NCI-H1092 (cell line): ENCODE measurements at regions not wholly inside any gene's neighbourhood (a gene's known extent, or its start where the extent isn't known, plus 50 kb on each side); places are given as distances from the start of the nearest gene placed in this dataset.
"Not testable (repeated sequence)": the region's sequence is repeated elsewhere in the genome, so short reads cannot be mapped to it uniquely, and the experiment has no call there.

Experiments
- DNase-seq: peaks from one replicate; lab custom pipeline; 2025; lab: John Stamatoyannopoulos, UW

DNA sequence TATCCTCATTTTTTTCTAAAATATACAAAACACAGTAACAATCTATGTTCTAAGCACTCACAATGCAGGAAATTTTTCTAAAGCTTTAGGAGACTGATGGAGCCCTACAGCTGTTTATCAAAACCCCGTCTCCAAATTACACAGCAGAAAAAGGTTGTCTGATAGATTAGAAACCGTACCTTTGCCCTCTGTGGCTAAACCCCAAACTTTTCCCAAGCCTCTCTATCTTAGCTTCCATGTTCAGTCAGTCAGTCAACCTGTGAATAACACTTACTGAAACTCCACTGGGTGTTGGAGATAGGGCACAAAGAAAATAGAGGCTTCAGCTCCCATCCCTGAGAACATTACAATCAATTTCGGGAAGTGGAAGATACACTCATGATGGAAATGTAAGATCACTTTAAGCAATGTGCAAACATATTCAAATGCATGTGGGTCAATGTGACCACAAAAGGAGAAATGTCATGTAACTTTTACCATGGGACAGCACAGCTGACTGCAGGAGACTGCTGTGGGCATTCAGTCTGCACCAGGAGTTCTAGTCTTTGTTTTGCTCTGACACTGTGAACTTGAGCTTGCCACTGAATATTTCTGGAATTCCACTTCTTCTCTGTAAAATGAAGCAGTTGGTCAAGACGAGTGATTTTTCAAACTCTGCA lies 279.5 kb upstream of the PIK3R1 start:
- DNase-seq: no peak

DNA sequence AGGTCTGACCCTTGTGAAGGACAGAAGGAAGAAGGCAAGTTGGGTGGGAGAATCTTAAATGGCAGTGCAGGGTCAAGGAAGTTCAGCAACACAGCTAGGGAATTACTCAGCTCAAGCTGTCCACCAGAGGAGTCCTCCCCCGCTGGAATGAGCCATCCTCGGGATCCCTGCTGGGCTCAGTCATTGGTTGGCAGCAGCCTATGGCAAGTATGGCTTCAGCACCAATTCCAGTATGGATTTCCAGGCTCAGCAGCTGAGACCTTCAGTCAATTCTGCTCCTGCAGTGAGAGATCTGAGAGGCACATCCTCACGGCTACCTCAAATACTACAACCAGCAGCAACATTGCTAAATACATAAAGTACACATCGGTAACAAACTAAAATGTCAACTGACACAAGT lies 280.6 kb upstream of the PIK3R1 start:
- no peak for DNase-seq

DNA sequence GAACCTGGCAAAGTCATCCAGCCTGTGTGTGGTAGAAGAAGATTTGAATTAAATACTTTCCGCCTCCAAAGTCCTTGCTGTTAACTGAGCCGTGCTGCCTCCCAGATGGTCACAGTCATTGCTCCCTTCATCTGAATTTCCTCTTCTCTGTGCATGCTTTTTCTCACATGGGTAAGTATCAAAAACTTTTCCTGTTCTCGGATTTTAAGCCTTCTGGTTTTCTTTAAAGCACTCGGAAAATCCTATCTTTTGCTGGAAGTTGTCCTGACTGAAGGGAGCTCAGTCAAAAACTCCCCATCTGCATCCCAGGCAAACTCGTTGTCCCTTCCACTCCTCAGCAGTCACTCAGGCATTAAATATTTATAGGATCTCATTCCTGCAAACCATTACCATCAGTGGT lies 290.0 kb upstream of the PIK3R1 start:
- no peak for DNase-seq

DNA sequence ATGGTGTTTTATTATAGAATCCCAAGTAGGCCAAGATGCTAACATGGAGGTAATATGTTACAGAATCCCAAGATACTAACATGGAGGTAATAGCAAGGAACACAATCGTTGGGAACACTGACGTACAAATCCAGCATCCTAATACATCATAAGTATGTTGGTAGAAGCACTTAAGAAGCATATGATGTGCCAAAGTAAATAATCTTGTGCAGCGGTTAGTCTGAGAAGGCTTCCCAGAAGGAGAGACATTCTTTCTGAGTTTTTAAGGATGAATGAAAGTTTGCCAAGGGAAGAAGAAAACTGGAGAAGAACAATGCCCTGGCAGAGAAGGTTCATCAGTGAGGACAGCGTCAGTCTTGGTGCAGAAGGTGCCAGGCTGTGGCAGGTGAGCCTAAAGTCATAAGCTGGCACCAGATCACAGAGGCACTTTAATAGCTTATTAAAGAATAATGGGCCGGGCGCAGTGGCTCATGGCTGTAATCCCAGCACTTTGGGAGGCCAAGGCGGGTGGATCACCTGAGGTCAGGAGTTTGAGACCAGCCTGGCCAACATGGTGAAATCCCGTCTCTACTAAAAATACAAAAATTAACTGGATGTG lies 294.5 kb upstream of the PIK3R1 start:
- DNase-seq: no peak

DNA sequence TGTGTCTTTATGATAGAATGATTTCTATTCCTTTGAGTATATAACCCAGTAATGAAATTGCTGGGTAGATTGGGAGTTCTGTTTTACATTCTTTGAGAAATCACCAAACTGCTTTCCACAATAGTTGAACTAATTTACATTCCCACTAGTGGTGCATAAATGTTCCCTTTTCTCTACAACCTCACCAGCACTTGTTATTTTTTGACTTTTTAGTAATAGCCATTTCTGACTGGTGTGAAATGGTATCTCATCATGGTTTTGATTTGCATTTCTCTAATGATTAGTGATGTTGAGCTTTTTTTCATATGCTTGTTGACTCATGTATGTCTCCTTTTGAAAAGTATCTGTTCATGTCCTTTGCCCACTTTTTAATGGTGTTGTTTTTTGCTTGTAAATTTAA lies 296.0 kb upstream of the PIK3R1 start:
- not testable (repeated sequence) for DNase-seq

DNA sequence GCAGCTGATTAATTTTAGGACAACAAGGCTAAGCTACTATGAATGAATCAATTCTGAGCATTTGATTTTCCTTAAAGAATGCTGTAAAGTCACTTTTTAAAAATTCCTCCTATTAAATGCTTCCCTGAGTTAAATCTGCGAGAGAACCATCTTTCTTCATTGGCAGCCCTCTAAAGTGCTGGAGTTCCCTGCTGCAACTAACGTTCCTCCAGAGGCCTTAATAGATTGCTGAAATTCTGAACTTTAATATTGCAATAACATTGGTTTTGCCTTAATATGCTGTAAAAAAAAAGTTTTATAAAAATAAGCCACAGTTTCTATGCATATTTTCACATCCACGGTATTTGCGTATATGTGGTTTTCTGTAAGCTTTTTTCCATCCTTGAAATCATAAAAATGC lies 298.0 kb upstream of the PIK3R1 start:
- DNase-seq: no peak

DNA sequence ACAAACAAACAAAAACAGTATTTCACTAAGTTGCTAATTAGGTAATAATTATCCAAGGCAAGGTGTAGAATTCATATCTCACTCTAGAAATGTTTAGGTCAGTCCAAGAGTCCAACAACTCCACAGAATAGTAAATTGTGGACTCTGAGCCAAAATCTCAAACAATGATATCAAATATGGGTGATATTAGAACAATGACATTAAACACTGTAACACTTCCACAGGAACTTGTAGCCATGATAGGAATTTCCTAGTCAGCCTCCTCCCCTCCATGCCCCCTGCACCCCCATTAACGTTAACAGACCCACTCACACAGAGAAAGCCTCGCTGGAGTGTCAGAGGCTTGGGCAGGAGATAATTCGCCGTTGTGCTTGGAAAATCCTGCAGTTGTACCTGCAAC lies 305.0 kb upstream of the PIK3R1 start:
- no peak for DNase-seq

DNA sequence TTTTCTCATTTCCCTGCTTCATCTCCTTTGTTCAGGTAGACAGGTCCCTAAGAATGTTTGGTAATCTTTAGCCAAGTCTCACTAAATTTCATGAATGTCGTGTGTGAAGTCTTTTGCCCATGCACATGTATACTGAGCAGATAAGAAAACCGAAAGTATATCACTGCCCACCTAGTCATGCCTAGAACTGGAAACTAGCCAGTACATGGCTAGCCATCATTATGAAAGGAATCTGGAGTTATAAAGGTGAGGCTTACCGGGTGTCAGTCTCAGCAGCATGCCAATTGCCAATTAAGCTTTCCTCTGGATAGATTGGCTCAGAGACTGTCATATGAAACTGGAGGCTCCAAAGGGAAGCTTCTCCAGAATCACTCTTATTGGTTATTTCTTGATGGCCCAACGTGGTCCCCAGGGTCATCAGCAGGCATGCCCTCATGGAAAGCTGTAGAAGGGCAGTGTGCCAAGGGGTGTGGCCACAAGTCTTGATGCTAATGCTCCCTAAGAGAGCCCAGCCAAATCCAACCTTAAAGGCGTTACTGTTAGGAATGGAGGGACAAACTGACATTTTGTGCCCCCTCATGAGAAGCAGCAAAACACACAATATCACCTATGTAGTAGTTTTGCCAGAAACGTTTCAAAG lies 307.3 kb upstream of the PIK3R1 start:
- no peak for DNase-seq

DNA sequence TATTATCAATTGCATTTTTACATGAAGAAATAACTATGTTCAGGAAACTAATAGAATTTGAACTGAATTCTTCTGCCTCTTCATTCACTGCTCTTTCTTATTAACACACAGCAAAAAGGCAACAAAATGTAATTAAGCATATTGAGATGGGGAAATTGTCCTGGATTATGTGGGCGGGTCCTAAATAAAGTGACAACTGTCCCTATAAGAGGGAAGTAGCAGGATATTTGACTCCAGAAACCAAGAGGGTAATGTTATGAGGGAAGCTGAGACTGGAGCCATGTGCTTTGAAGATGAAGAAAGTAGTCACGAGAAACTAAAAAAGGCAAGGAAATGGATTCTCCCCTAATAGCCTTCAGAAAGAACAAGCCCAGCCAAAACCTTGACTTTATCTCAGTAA lies 311.2 kb upstream of the PIK3R1 start:
- no peak for DNase-seq

DNA sequence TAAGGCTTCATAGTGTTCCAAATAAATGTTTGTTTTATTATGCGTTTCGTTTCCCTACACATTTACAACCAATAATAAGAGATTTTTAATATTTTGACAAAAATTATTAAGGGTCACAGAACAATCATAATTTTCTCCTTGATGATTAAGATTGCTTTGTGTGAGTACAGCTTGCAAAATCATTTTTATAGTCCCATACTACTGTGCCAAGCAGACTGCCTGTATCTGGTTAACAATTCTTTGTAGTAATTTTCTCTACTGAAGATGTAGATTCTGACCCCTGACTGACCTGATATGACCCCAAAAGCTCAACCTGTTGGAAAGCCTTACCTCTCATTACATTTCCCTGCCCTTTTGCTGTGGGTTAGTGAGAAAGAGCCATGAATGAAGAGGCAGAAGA lies 311.9 kb upstream of the PIK3R1 start:
- no peak for DNase-seq

DNA sequence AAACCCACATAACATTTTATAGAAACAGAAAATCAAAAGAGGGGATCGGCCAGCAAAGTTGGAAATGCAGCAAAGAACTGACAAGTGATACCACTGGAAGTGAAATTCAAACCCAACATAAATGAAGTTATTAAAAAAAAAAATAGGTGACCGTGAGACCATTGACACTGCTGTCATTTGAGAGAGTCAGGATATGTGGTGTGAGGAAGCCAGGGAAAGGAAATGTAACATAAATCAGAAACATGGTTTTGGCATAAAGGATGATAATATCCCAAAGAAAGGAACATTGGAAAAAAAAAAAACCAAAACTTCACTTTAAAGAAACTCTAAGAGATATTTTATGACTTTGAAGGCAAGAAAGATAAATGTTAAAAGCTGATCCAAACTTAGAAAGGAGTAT lies 312.4 kb upstream of the PIK3R1 start:
- no peak for DNase-seq

DNA sequence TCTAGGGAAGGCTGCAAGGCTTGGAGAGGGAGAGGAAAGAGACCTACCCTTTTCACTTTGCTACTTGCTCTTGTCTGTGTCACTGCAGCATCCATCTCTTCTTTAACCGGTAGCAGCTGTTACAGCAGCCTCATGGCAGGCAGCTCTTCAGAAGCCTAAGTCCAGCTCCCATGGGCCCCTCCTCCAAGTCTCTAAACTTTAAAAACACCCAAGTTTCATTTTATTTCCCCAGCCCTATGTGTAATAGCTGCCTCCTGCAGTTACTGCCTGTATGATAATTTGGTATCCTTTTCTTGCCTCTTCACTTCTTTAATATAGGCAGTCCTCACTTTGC lies 313.1 kb upstream of the PIK3R1 start:
- no peak for DNase-seq

DNA sequence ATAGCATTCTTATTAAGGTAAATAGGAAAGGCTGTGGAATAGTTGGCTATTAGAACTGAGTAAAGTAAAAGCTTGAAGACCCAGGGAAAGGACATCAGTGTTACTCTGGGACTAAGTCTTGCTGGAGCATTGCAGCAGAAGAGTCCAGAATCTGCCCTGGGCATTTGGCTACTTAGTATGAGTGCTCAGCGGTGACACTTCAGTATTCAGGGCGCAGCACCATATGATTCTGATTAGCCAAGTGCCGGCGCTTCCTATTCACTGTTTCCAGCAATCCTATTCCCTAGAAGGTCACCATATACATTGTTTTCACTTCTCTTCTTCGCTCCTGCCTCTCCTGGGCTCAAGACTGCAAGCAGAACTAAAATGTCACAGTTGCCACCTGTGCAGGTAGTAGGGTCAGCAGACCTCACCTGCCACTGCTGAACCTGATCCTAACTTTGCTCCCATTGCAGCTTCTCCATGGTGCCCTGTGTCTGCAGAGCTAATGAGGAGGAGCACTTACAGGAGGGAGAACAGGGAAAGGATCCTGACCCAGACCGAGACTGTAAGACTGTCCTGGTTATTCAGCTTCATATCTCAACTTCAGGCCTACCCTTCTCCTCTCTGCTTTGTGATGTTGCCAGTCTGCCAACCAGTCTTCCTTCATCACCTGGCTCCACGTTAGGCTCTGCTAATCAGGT lies 313.6 kb upstream of the PIK3R1 start:
- no peak for DNase-seq

DNA sequence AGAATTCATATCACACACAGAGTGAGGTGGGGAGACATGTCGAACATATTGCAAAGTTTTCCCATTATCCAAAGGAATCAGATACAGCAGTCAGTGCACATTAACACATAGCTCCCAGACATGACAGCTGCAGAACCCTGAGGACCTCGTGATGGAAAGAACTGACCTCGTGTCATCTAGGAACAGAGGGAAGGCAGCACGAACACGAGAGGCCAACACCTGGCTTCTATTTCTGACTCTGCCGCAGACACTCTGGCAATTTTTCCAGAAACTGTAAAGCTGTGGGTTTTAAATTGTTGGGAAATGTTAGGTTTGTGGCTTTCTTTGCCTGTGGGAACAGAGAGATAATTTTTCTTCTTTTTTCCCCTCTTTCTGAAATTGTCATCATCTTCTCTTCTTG lies 315.0 kb upstream of the PIK3R1 start:
- no peak for DNase-seq

DNA sequence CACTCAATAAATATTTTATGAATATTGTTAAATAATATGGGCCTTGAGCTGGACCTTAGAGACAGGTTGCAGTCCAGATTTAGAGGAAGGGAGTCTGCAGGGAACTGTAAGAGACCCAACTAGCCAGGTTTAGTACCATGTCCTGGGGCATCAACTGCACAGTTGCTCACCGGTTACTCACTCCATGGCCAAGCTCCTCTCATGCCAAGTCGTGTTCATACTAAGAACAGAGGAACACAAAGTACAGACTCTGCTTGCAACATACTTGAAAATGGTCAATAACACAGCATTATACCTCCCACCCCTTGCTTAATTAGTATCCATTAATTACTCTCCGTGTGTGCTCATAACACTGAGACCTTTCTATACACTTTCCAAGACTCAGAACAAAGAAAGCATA lies 317.6 kb upstream of the PIK3R1 start:
- DNase-seq: no peak

DNA sequence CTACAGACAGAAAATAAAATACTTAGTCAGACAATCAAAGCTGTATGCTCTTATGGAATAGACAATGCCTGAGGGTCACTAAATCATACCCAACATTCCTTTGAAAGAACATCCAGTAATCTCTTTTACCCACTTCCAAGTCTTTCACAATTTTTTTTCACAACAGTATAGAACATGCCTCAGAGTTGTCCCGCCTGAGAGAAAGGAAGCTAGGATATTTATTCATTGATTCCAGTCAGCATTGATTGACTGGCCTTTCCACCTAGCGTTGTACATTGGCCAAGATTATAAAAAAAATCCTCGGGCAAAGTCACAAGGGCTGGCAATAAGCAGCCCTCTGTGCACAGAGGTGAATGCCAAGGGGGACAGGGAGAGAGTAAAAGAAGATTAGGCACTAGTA lies 318.1 kb upstream of the PIK3R1 start:
- DNase-seq: no peak

DNA sequence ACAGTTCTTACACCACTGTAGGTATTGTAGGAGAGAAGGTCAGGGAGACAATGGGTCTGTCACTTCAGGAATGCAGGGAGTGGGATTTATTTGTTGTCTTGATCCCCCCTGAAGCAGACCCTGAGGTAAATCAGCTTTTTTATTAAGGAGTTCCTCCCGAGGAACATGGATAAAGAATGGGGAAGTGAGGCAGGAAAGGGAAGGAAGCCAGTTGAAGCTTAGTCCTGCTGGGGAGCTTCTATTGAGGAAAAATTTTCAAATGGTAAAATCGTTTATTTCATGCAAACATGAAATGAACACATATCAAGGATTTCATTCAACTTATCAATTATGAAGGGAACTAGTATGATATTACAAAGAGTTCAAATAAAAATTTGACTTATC lies 318.6 kb upstream of the PIK3R1 start:
- no peak for DNase-seq

DNA sequence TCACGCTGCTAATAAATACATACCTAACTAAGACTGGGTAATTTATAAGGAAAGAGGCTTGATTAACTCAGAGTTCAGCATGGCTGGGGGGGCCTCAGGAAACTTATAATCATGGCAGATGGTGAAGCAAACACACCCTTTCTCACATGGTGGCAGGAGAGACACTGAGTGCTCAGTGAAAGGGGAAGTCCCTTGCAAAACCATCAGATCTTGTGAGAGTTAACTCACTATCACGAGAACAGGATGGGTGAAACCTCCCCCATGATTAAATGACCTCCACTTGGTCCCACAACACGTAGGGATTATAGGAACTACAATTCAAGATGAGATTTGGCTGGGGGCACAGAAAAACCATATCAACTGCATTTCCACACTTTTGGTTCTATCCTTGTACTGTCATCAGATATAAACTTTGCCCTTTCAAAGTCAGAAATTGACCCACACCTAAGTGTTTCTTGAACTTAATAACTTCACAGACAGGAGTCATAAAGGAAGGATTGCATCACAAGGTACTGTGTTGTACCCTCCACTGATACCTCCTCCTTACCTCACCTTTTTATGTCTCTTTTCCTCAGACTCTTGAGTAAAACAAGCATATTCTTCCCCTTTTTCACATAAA lies 319.1 kb upstream of the PIK3R1 start:
- DNase-seq: no peak

DNA sequence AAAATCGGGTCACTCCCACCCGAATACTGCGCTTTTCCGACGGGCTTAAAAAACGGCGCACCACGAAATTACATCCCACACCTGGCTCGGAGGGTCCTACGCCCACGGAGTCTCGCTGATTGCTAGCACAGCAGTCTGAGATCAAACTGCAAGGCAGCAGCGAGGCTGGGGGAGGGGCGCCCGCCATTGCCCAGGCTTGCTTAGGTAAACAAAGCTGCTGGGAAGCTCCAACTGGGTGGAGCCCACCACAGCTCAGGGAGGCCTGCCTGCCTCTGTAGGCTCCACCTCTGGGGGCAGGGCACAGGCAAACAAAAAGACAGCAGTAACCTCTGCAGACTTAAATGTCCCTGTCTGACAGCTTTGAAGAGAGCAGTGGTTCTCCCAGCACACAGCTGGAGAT lies 325.7 kb upstream of the PIK3R1 start:
- not testable (repeated sequence) for DNase-seq

DNA sequence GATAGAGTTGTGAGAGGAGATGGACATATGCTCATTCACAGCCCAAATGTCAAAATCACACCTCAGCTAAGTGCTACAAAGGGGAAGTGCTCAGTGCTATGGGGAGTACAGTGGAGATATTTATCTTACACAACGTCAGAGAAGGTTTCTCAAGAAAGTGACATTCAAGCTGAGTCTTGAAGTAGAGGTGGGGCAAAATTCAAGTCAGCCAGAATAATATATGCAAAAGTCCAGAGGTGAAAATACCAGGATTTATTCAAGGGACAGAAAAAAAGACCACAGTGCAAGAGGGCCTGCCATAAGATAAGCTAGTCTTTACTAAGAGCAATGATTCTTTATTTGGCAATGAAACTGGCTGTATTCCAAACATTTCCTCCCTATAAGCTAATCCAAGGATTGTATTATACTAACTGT lies 327.8 kb upstream of the PIK3R1 start:
- DNase-seq: no peak

DNA sequence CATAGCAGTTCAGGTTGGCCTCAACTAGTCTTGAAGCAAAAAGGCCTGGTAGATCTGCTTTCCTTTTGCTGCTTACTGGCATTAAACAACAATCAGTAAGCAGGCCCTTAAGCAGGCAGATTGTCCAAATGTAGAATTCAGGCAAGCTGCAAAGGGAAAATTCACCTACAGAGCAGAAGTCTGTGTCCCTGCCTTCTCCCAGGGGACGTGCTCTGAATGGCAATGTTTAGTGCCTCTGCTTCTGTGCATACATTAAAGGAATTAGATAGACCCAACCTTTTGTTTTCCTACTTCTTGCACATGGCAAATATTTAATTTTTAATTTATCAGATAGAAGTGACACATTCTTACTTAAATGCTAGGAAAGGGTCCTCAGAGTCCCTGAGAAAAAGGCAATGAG lies 328.8 kb upstream of the PIK3R1 start:
- DNase-seq: no peak

DNA sequence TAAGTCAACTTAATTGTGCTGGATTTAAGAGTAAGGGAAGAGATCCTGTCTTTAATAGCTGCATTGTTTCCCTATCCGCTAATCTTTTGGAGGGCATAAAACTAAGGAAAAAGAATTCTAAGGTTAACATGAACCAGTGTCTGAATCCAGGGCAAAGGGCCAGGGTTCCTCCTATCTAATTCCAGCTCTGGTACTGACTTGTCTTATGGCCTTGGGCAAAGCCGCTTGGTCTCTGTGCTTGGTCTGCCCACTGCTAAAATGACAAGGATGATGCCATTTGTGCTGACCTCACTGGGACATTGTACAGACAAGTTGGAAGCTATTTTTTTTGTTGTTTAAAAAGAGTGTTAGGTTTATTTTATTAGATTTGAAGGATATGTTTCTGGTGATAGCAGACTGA lies 334.7 kb upstream of the PIK3R1 start:
- no peak for DNase-seq

DNA sequence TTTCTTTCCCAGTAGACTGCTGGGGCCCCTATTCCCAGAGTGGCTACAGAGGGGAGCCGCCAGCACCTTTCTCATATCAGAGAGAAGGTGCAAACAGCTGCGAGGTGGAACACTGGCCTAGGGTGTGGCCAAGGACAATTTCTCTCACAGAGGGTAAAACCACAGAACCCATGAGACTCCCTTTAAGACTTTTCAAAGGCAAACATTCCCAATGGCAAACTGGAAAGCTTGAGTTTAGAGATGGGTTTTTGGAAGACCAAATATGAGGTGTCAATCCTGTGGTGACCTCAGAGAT lies 335.1 kb upstream of the PIK3R1 start:
- no peak for DNase-seq
